Neural progenitor cell (in vitro differentiated cells): ENCODE measurements at regions not wholly inside any gene's neighbourhood (a gene's known extent, or its start where the extent isn't known, plus 50 kb on each side); places are given as distances from the start of the nearest gene placed in this dataset.

Experiments used
- DNase-seq: peaks from one replicate; pipeline ENCODE4 v3.0.0-alpha.2; 2016; ENCODE audit warnings: low spot score
- H2AFZ ChIP-seq: fragments of 200-600 bp; sonication (generic); replicated peaks from 2 replicates; pipeline ENCODE4 v1.6.1; 2016; ENCODE audit warnings: antibody characterized with exemption
- H3F3A ChIP-seq: fragments of 200-600 bp; sonication (generic); 2 replicates; pipeline ENCODE4 v1.6.1; 2016; ENCODE audit warnings: antibody characterized with exemption, low read depth
- H3K27ac ChIP-seq: fragments of 200-600 bp; sonication (generic); 2 replicates; pipeline ENCODE4 v1.5.1; 2016; ENCODE audit warnings: mild to moderate bottlenecking
- H3K27me3 ChIP-seq: fragments of 200-600 bp; sonication (generic); 2 replicates; pipeline ENCODE4 v1.6.1; 2016; ENCODE audit warnings: mild to moderate bottlenecking, moderate library complexity
- H3K36me3 ChIP-seq: fragments of 200-600 bp; sonication (generic); 2 replicates; pipeline ENCODE4 v1.5.1; 2016
- H3K4me1 ChIP-seq: fragments of 200-600 bp; sonication (generic); 2 replicates; pipeline ENCODE4 v1.6.1; 2016; ENCODE audit warnings: mixed run types
- H3K4me2 ChIP-seq: fragments of 200-600 bp; sonication (generic); 2 replicates; pipeline ENCODE4 v1.6.1; 2016
- H3K4me3 ChIP-seq: fragments of 200-600 bp; sonication (generic); 2 replicates; pipeline ENCODE4 v1.5.1; 2016
- H3K79me2 ChIP-seq: fragments of 200-600 bp; sonication (generic); 2 replicates; pipeline ENCODE4 v1.6.1; 2016; ENCODE audit warnings: low read depth
- H3K9ac ChIP-seq: fragments of 200-600 bp; sonication (generic); 2 replicates; pipeline ENCODE4 v1.6.1; 2016
- H3K9me3 ChIP-seq: fragments of 200-600 bp; sonication (generic); 2 replicates; pipeline ENCODE4 v1.5.1; 2016; ENCODE audit warnings: low read depth
- H4K20me1 ChIP-seq: fragments of 200-600 bp; sonication (generic); 2 replicates; pipeline ENCODE4 v1.6.1; 2016; ENCODE audit warnings: low read depth
- H3K27ac Mint-ChIP-seq: 3 replicates; pipeline ENCODE4 v1.8.0; 2021; ENCODE audit warnings: mixed read lengths
- H3K27me3 Mint-ChIP-seq: 2 replicates; pipeline ENCODE4 v1.8.0; 2022; ENCODE audit warnings: low read depth, mild to moderate bottlenecking, inconsistent platforms, moderate library complexity, mixed read lengths; ENCODE audit not compliant: insufficient read depth
- H3K36me3 Mint-ChIP-seq: 3 replicates; pipeline ENCODE4 v1.8.0; 2021; ENCODE audit warnings: mixed read lengths
- H3K4me1 Mint-ChIP-seq: 3 replicates; pipeline ENCODE4 v1.8.0; 2021; ENCODE audit warnings: mixed read lengths
- H3K4me3 Mint-ChIP-seq: 3 replicates; pipeline ENCODE4 v1.8.0; 2021; ENCODE audit warnings: mild to moderate bottlenecking, moderate library complexity, mixed read lengths
- H3K9me3 Mint-ChIP-seq: 3 replicates; pipeline ENCODE4 v1.8.0; 2020; ENCODE audit warnings: mixed read lengths
- CTCF ChIP-seq: fragments of 200-600 bp; sonication (generic); IDR thresholded peaks from 2 replicates; pipeline ENCODE4 v1.5.1; 2017; ENCODE audit warnings: antibody characterized with exemption, mild to moderate bottlenecking
- EZH2 ChIP-seq: fragments of 200-600 bp; sonication (generic); IDR thresholded peaks from 2 replicates; pipeline ENCODE4 v1.6.1; 2017; ENCODE audit warnings: antibody characterized with exemption, mild to moderate bottlenecking, moderate library complexity
- EZH2phosphoT487 ChIP-seq: fragments of 200-600 bp; sonication (generic); IDR thresholded peaks from 2 replicates; pipeline ENCODE4 v1.6.1; 2017; ENCODE audit warnings: antibody characterized with exemption

- H3K9ac ChIP-seq = no peak overlapping the region
- Mint-ChIP-seq H3K4me1 (no peaks in the 10 kb centered on the region), H3K4me3 (no peak overlapping the region), H3K9me3 (peaks cover 6% of the 10 kb centered on the region), H3K36me3 (no peaks in the 10 kb centered on the region), H3K27ac (no peak overlapping the region), H3K27me3 (no peaks in the 10 kb centered on the region)
- no peaks in the 10 kb centered on the region for H3K79me2 ChIP-seq
- H3K27ac ChIP-seq = no peak overlapping the region
- no peak for DNase-seq
- no peak overlapping the region for H3K4me3 ChIP-seq
- no peaks in the 10 kb centered on the region for H3K27me3 ChIP-seq
- no peaks in the 10 kb centered on the region for H3F3A ChIP-seq
- no peak overlapping the region for H2AFZ ChIP-seq
- no peak overlapping the region for H3K4me2 ChIP-seq
- no peaks in the 10 kb centered on the region for H4K20me1 ChIP-seq
- H3K4me1 ChIP-seq = peaks cover 5% of the 10 kb centered on the region
- no peaks in the 10 kb centered on the region for H3K36me3 ChIP-seq
- TF ChIP-seq EZH2phosphoT487 = no peak
- TF ChIP-seq CTCF = no peak
- no peak for TF ChIP-seq EZH2
- peaks cover under 1% of the 10 kb centered on the region for H3K9me3 ChIP-seq
Measured at GRCh38 chr3:176479248-176479647, 718.0 kb downstream of the TBL1XR1 start.

DNA sequence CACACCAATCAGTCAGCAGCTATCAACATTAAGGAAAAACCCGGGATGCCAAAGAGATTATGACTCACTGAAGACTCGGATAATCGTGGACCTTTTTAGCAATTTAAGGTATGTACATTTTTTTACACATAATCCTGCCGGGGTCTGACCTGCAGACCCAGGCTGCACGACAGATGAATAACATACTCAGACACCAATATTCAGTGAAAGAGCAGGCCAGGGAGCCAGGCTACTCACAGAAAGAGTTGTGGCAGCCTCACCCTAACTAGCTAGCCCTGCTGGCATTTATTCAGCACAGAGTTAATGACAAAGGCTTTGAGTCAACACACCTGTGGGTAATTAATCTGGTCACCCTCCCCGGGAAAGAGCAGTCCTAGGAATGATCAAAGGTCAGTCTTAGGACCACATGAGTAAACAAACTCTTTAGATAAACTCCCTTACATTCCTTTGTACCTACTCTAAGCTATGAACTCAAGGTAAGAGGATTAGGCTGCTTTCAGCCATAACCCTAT is 727.5 kb downstream of the TBL1XR1 start:
- H3K4me1 Mint-ChIP-seq = peaks cover 11% of the 10 kb centered on the region
- Histone ChIP-seq H3K4me1 (no peaks in the 10 kb centered on the region), H3K36me3 (no peaks in the 10 kb centered on the region), H3K27ac (no peak overlapping the region), H3K9me3 (peaks cover 7% of the 10 kb centered on the region), H3K27me3 (no peaks in the 10 kb centered on the region), H4K20me1 (no peaks in the 10 kb centered on the region), H3K4me2 (no peak overlapping the region), H3K9ac (no peak overlapping the region), H3K4me3 (no peak overlapping the region), H3K79me2 (no peaks in the 10 kb centered on the region), H3F3A (no peaks in the 10 kb centered on the region), H2AFZ (no peak overlapping the region)
- H3K27me3 Mint-ChIP-seq = no peaks in the 10 kb centered on the region
- peaks cover 12% of the 10 kb centered on the region for H3K9me3 Mint-ChIP-seq
- TF ChIP-seq CTCF (no peak), EZH2phosphoT487 (peak; percentile 62)
- DNase-seq = peak; percentile 24
- H3K36me3 Mint-ChIP-seq = no peaks in the 10 kb centered on the region
- no peak overlapping the region for H3K4me3 Mint-ChIP-seq
- H3K27ac Mint-ChIP-seq = no peak overlapping the region

DNA sequence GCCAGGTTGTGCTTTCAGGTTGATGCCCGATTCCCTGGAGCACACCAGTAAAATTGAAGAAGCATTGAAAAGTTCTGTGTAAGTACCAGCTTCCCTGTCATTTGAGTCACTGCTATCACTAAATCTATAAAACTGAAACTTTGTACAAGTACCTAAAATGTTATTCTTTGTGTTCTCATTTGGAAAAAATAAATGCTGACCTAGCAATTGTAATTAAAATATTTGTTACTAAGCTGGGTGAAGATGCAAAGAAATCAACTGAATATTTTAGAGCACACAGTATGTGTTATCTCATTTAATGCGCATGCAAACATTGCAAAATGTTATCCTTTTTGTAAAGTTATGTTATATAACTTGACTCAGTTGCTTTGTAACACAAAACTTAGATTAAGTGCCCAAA is 733.7 kb downstream of the TBL1XR1 start:
- H3K9me3 Mint-ChIP-seq = no peaks in the 10 kb centered on the region
- no peak overlapping the region for H3K4me3 Mint-ChIP-seq
- H3K27ac Mint-ChIP-seq = no peak overlapping the region
- H3K36me3 ChIP-seq = no peaks in the 10 kb centered on the region
- H3K4me3 ChIP-seq = no peak overlapping the region
- H4K20me1 ChIP-seq = no peaks in the 10 kb centered on the region
- H3K27ac ChIP-seq = no peak overlapping the region
- DNase-seq = no peak
- H3K9me3 ChIP-seq = no peaks in the 10 kb centered on the region
- no peaks in the 10 kb centered on the region for H3K27me3 ChIP-seq
- no peak overlapping the region for H2AFZ ChIP-seq
- no peaks in the 10 kb centered on the region for H3K79me2 ChIP-seq
- no peak overlapping the region for H3K4me2 ChIP-seq
- no peaks in the 10 kb centered on the region for H3F3A ChIP-seq
- no peaks in the 10 kb centered on the region for H3K27me3 Mint-ChIP-seq
- H3K4me1 ChIP-seq = no peaks in the 10 kb centered on the region
- H3K4me1 Mint-ChIP-seq = peaks cover 3% of the 10 kb centered on the region
- H3K9ac ChIP-seq = no peak overlapping the region
- TF ChIP-seq CTCF = no peak
- no peak for TF ChIP-seq EZH2
- TF ChIP-seq EZH2phosphoT487 = no peak
- no peaks in the 10 kb centered on the region for H3K36me3 Mint-ChIP-seq
